Loucy (cell line): ENCODE measurements at regions not wholly inside any gene's neighbourhood (a gene's known extent, or its start where the extent isn't known, plus 50 kb on each side); places are given as distances from the start of the nearest gene placed in this dataset.

Source experiments
- EZH2phosphoT487 ChIP-seq: fragments of 200-600 bp; IDR thresholded peaks from 2 replicates; pipeline ENCODE4 v1.6.1; 2018; ENCODE audit warnings: antibody characterized with exemption, mild to moderate bottlenecking, moderate library complexity, borderline replicate concordance
- TF ChIP-seq, protein P1 (sequence below): fragments of 200-600 bp; sonication (generic); conservative IDR thresholded peaks from 2 replicates; pipeline ENCODE4 v1.5.1; 2014; ENCODE audit warnings: mild to moderate bottlenecking, antibody characterized with exemption, low read length

DNA sequence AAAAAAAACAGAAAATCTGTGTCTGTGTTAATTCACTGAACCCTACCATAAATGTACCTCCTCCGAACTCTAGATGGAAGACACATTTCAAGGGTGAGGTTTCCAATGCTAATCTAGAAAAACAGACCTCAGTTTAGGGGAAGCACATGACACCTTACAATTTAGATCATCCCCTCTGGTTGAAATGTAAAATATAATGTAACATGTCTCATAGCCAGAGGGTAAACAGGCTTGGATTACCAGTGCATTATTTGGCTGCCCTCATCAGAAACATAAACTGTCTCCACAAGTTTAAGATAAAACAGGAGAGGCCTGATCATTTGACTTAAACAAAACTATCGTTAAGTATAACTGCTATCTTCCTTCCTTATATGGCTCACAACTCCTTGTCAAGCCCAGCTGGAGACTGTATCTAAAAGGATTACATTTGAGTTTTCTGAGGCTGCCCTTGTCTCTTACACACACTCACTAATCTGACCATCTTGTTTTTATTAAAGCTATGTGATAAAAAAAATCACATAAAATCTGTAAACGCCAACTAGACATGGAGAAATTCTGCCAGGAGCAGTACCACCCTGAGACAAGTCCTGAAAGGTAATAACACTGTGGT lies 105.7 kb downstream of the LURAP1L start:
- TF ChIP-seq, protein P1, sequence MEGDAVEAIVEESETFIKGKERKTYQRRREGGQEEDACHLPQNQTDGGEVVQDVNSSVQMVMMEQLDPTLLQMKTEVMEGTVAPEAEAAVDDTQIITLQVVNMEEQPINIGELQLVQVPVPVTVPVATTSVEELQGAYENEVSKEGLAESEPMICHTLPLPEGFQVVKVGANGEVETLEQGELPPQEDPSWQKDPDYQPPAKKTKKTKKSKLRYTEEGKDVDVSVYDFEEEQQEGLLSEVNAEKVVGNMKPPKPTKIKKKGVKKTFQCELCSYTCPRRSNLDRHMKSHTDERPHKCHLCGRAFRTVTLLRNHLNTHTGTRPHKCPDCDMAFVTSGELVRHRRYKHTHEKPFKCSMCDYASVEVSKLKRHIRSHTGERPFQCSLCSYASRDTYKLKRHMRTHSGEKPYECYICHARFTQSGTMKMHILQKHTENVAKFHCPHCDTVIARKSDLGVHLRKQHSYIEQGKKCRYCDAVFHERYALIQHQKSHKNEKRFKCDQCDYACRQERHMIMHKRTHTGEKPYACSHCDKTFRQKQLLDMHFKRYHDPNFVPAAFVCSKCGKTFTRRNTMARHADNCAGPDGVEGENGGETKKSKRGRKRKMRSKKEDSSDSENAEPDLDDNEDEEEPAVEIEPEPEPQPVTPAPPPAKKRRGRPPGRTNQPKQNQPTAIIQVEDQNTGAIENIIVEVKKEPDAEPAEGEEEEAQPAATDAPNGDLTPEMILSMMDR = no peak
- no peak for TF ChIP-seq EZH2phosphoT487
